GM13976 (cell line): ENCODE measurements at regions not wholly inside any gene's neighbourhood (a gene's known extent, or its start where the extent isn't known, plus 50 kb on each side); places are given as distances from the start of the nearest gene placed in this dataset.

Source experiments
- DNase-seq: peaks from one replicate; pipeline ENCODE4 v3.0.0; 2012; ENCODE audit warnings: low spot score
- CTCF ChIP-seq: IDR thresholded peaks from 2 replicates; pipeline ENCODE4 v1.5.1; 2012; ENCODE audit warnings: borderline replicate concordance, mild to moderate bottlenecking; ENCODE audit not compliant: insufficient read depth; ENCODE audit errors: extremely low read depth, missing control alignments, control extremely low read depth
- in situ Hi-C: fragments of 300-500 bp; cut with MboI; formaldehyde crosslinking; loops from one replicate; pipeline ENCODE4 v1.12.0; 2022; ENCODE audit warnings: low sequenced_read_pairs, mixed read lengths, inconsistent platforms; ENCODE audit not compliant: unreplicated experiment

GRCh38 chrX:95059909-95060308 is 1385.9 kb downstream of the FAM133A start:
- DNase-seq = no peak
- TF ChIP-seq CTCF = no peak
- in situ Hi-C loops = no loop called here

- no peak for DNase-seq
- in situ Hi-C loops = no loop called here
Measured at GRCh38 chrX:95063554-95063953, 1389.5 kb downstream of the FAM133A start.

GRCh38 chrX:95065151-95065550 is 1391.1 kb downstream of the FAM133A start:
- no peak for TF ChIP-seq CTCF
- DNase-seq = no peak
- in situ Hi-C loops = no loop called here

More at GRCh38 chrX:95063554-95063953, 1389.5 kb downstream of the FAM133A start:
- TF ChIP-seq CTCF = no peak

- in situ Hi-C loops = no loop called here
- DNase-seq = no peak
- no peak for TF ChIP-seq CTCF
Measured at GRCh38 chrX:95071052-95071451, 1397.0 kb downstream of the FAM133A start.

- DNase-seq = no peak
- in situ Hi-C loops = no loop called here
- TF ChIP-seq CTCF = no peak
Measured at GRCh38 chrX:95071621-95072020, 1397.6 kb downstream of the FAM133A start.

GRCh38 chrX:95076449-95076848 is 1402.4 kb downstream of the FAM133A start:
- in situ Hi-C loops = no loop called here
- DNase-seq = no peak

More at GRCh38 chrX:95076449-95076848, 1402.4 kb downstream of the FAM133A start:
- peak; percentile 54 for TF ChIP-seq CTCF
